Mucosa of gallbladder (tissue), 1 donor: ENCODE measurements at regions not wholly inside any gene's neighbourhood (a gene's known extent, or its start where the extent isn't known, plus 50 kb on each side); places are given as distances from the start of the nearest gene placed in this dataset.
"Not testable (repeated sequence)": the region's sequence is repeated elsewhere in the genome, so short reads cannot be mapped to it uniquely, and the experiment has no call there.

Source experiments
- DNase-seq: peaks from one replicate; pipeline ENCODE4 v3.0.0-alpha.2; 2020; ENCODE audit warnings: low spot score
- donor health status: DM: no; HTN: no; CAD: no.

GRCh38 chr16:66107661-66108060, 258.8 kb upstream of the CDH5 start:
- DNase-seq: no peak

GRCh38 chr16:66103211-66103610, 263.3 kb upstream of the CDH5 start:
- DNase-seq: no peak

- no peak for DNase-seq
These were observed 267.2 kb upstream of the CDH5 start for GRCh38 chr16:66099306-66099705.

- DNase-seq: no peak
These were observed 268.7 kb upstream of the CDH5 start for GRCh38 chr16:66097751-66098150.

- no peak for DNase-seq
These were observed 270.8 kb upstream of the CDH5 start for GRCh38 chr16:66095676-66096075.

GRCh38 chr16:66093191-66093590, 273.3 kb upstream of the CDH5 start:
- DNase-seq: no peak

GRCh38 chr16:66091471-66091891, 275.0 kb upstream of the CDH5 start:
- DNase-seq: no peak

GRCh38 chr16:66088681-66089080, 277.8 kb upstream of the CDH5 start:
- DNase-seq: no peak

- DNase-seq: no peak
These were observed 279.2 kb upstream of the CDH5 start for GRCh38 chr16:66087308-66087707.

GRCh38 chr16:66085651-66086050, 280.8 kb upstream of the CDH5 start:
- DNase-seq: no peak

- DNase-seq: not testable (repeated sequence)
These were observed 281.8 kb upstream of the CDH5 start for GRCh38 chr16:66084731-66085130.

- no peak for DNase-seq
These were observed 282.2 kb upstream of the CDH5 start for GRCh38 chr16:66084306-66084705.

- no peak for DNase-seq
These were observed 283.3 kb upstream of the CDH5 start for GRCh38 chr16:66083171-66083570.

- DNase-seq: no peak
These were observed 284.1 kb upstream of the CDH5 start for GRCh38 chr16:66082424-66082823.

GRCh38 chr16:66081775-66082366, 284.6 kb upstream of the CDH5 start:
- no peak for DNase-seq

GRCh38 chr16:66079671-66080334, 286.7 kb upstream of the CDH5 start:
- DNase-seq: no peak

GRCh38 chr16:66070140-66070917, 296.2 kb upstream of the CDH5 start:
- peak; percentile 65 for DNase-seq

GRCh38 chr16:66069587-66069986, 296.9 kb upstream of the CDH5 start:
- no peak for DNase-seq

- DNase-seq: no peak
These were observed 300.1 kb upstream of the CDH5 start for GRCh38 chr16:66066404-66066803.

- DNase-seq: no peak
These were observed 300.6 kb upstream of the CDH5 start for GRCh38 chr16:66065925-66066324.

- DNase-seq: no peak
These were observed 301.5 kb upstream of the CDH5 start for GRCh38 chr16:66064801-66065530.

GRCh38 chr16:66058832-66059231, 307.7 kb upstream of the CDH5 start:
- no peak for DNase-seq
